NB4 (cell line): ENCODE measurements at regions not wholly inside any gene's neighbourhood (a gene's known extent, or its start where the extent isn't known, plus 50 kb on each side); places are given as distances from the start of the nearest gene placed in this dataset.

Experiments used
- DNase-seq: peaks from one replicate; pipeline ENCODE4 v3.0.0; 2010; ENCODE audit warnings: low read depth
- H3K4me3 ChIP-seq: one replicate; pipeline ENCODE4 v1.5.1; 2011; ENCODE audit warnings: mild to moderate bottlenecking, low read depth, low read length, moderate library complexity
- CTCF ChIP-seq: IDR thresholded peaks from one replicate; pipeline ENCODE4 v1.5.1; 2012; ENCODE audit warnings: low read depth, low read length
- MAX ChIP-seq: IDR thresholded peaks from 2 replicates; pipeline ENCODE4 v1.6.1; 2011; ENCODE audit warnings: low read depth, low read length
- MYC ChIP-seq: IDR thresholded peaks from 2 replicates; pipeline ENCODE4 v1.6.1; 2011; ENCODE audit warnings: low read depth, low read length
- POLR2A ChIP-seq: IDR thresholded peaks from 2 replicates; pipeline ENCODE4 v1.6.1; 2011; ENCODE audit warnings: mild to moderate bottlenecking; ENCODE audit not compliant: insufficient read length; ENCODE audit errors: extremely low read depth

DNA sequence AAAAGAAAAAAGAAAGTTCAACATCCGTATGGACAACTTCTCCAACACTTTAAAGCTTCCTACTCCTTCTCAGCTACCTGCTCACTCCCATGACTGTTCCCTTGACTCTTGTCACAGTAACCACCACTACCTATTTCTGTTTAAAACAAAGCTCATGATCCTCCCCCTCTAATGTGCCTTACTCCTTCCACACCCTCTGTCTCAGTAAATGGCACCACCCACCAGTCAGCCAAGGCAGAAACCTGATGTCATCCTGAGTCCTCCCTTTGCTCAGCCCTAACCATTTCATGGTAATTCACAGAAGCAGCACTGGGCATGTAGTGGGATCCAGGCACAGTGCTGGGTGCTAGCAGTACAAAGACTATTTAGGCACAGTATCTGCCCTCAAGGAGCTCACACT is 63.0 kb upstream of the PPM1J start:
- TF ChIP-seq CTCF (no peak), MYC (no peak), POLR2A (no peak), MAX (no peak)
- DNase-seq = no peak
- no peak overlapping the region for H3K4me3 ChIP-seq

- no peak overlapping the region for H3K4me3 ChIP-seq
- DNase-seq = no peak
- TF ChIP-seq MAX = no peak
- no peak for TF ChIP-seq CTCF
- no peak for TF ChIP-seq POLR2A
- TF ChIP-seq MYC = no peak
Observed at GRCh38 chr1:112776688-112777087, 61.6 kb upstream of the PPM1J start.

DNA sequence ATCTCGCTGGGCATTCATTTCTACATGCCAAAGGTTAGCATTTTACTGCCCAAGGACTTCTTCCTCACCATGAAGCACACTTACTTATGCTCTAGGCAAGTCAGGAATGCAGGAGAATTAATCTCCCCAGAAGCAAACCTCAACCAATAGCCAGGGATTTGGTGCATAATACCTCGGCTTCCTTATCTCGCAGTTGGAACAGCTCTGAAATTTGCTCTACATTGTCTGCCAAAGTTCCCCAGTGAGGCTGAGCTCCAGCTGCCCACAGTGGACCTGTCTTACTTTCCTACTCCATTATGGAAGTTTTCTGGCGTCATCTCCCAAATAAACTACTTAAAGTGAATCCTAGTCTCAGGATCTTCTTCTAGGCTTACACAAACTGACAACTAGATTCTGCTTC is 57.6 kb upstream of the PPM1J start:
- TF ChIP-seq MAX (no peak), POLR2A (no peak), CTCF (no peak), MYC (no peak)
- H3K4me3 ChIP-seq = no peak overlapping the region
- DNase-seq = no peak

DNA sequence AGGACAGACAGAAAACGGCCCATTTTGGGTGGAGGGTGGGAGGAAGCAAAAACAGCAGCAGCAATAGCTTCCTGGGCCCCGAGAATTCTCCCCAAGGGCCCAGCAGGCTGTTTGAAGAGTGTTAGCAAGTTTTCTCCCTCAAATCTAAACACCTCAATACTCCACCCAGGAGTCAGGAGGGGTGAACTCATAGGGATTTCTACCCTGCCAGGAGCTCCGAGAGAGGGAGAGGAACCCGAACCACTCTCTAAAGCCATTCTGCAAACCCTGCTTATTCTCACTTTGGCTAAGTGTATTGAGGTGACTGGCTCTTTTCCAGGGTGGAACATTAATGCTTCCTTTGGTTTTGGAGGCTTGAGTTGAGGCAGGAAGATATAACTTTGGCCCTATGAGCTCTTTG is 55.6 kb upstream of the PPM1J start:
- no peak for DNase-seq
- no peak overlapping the region for H3K4me3 ChIP-seq
- TF ChIP-seq CTCF (no peak), MYC (no peak), POLR2A (no peak), MAX (no peak)

DNA sequence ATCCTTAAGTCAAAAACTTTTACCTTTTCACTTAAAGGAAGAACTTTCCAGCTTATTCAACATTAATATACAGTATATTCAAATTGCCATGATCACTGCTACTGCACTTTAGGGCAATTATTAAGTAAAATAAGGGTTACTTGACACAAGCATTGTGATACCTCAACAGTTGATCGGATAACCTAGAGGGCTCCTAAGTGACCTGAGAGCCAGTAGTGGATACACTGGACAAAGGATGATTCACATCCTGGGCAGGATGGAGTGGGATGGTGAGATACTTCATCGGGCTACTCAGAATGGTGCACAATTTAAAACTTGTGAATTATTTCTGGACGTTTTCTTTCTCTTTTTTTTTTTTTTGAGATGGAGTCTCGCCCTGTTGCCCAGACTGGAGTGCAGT is 54.5 kb upstream of the PPM1J start:
- no peak for DNase-seq
- TF ChIP-seq POLR2A (no peak), CTCF (no peak), MAX (no peak), MYC (no peak)
- no peak overlapping the region for H3K4me3 ChIP-seq

GRCh38 chr1:112767646-112768045 is 52.5 kb upstream of the PPM1J start:
- no peak overlapping the region for H3K4me3 ChIP-seq
- TF ChIP-seq MAX (no peak), CTCF (no peak), POLR2A (no peak), MYC (no peak)

More at GRCh38 chr1:112767646-112768045, 52.5 kb upstream of the PPM1J start:
- no peak for DNase-seq
